PC-9 (cell line): ENCODE measurements at regions not wholly inside any gene's neighbourhood (a gene's known extent, or its start where the extent isn't known, plus 50 kb on each side); places are given as distances from the start of the nearest gene placed in this dataset.

Source experiments
- BruUV-seq: library from RNA; stranded (reverse); fragments of 400-500 nt; replicated peaks from 2 replicates; lab custom pipeline; 2021; lab: Mats Ljungman, UMichigan
- CTCF ChIA-PET: fragments of 300-600 bp; sonication (Branson Sonifier 250); formaldehyde crosslinking; loops from one replicate; lab custom pipeline; 2022; ENCODE audit warnings: antibody characterized with exemption; lab: Charles Lee
- POLR2A ChIA-PET: fragments of 300-600 bp; sonication (Branson Sonifier 250); formaldehyde crosslinking; loops from one replicate; lab custom pipeline; 2022; ENCODE audit warnings: antibody characterized with exemption; ENCODE audit not compliant: unreplicated experiment; lab: Charles Lee
- DNase-seq, 2 experiments: peaks; one replicate each; pipeline versions ENCODE4 v3.0.0 to v3.0.0-alpha.2; 2015 to 2022; ENCODE audit warnings: mixed read lengths in 1 of 2
- H2AFZ ChIP-seq: fragments of 200-600 bp; sonication (generic); 2 replicates; pipeline ENCODE4 v1.8.1; 2017; ENCODE audit warnings: antibody characterized with exemption
- H3F3A ChIP-seq: fragments of 200-600 bp; sonication (generic); 2 replicates; pipeline ENCODE4 v1.8.1; 2017; ENCODE audit warnings: antibody characterized with exemption, mild to moderate bottlenecking, low read depth; ENCODE audit not compliant: insufficient read depth
- H3K27ac ChIP-seq: fragments of 200-600 bp; sonication (generic); 2 replicates; pipeline ENCODE4 v1.6.1; 2016; ENCODE audit warnings: mixed run types
- H3K27me3 ChIP-seq: fragments of 200-600 bp; sonication (generic); 2 replicates; pipeline ENCODE4 v1.6.1; 2016; ENCODE audit warnings: low read depth, mixed run types; ENCODE audit not compliant: insufficient read depth
- H3K36me3 ChIP-seq: fragments of 200-600 bp; sonication (generic); 2 replicates; pipeline ENCODE4 v1.6.1; 2016; ENCODE audit warnings: low read depth, mixed run types
- H3K4me1 ChIP-seq: fragments of 200-600 bp; sonication (generic); replicated peaks from 2 replicates; pipeline ENCODE4 v1.6.1; 2016; ENCODE audit warnings: mixed run types; ENCODE audit not compliant: insufficient read depth
- H3K4me2 ChIP-seq: fragments of 200-600 bp; sonication (generic); 2 replicates; pipeline ENCODE4 v1.6.1; 2017; ENCODE audit warnings: mixed run types
- H3K4me3 ChIP-seq: fragments of 200-600 bp; sonication (generic); 2 replicates; pipeline ENCODE4 v1.6.1; 2016; ENCODE audit warnings: mixed run types
- H3K79me2 ChIP-seq: fragments of 200-600 bp; sonication (generic); 2 replicates; pipeline ENCODE4 v1.6.1; 2017; ENCODE audit warnings: low read depth, mixed run types
- H3K9me2 ChIP-seq: fragments of 200-600 bp; sonication (generic); 2 replicates; pipeline ENCODE4 v1.8.1; 2017; ENCODE audit warnings: mild to moderate bottlenecking; ENCODE audit not compliant: insufficient read depth
- H3K9me3 ChIP-seq: fragments of 200-600 bp; sonication (generic); 2 replicates; pipeline ENCODE4 v1.8.1; 2016; ENCODE audit warnings: low read depth; ENCODE audit not compliant: insufficient read depth
- H4K20me1 ChIP-seq: fragments of 200-600 bp; sonication (generic); 2 replicates; pipeline ENCODE4 v1.8.1; 2017; ENCODE audit not compliant: insufficient read depth
- EZH2 ChIP-seq: fragments of 200-600 bp; sonication (generic); IDR thresholded peaks from 2 replicates; pipeline ENCODE4 v1.8.0; 2017; ENCODE audit warnings: antibody characterized with exemption, low read depth
- intact Hi-C: fragments of 100-400 bp; cut with micrococcal nuclease; formaldehyde crosslinking; loops from one replicate; pipeline ENCODE4 v1.10.0; 2022; ENCODE audit not compliant: unreplicated experiment
- TF ChIP-seq, protein P1 (sequence below): fragments of 200-600 bp; sonication (generic); conservative IDR thresholded peaks from 2 replicates; pipeline ENCODE4 v1.6.1; 2017; ENCODE audit warnings: mixed run types, antibody characterized with exemption, mild to moderate bottlenecking, moderate library complexity

GRCh38 chr12:115194857-115195256, 510.9 kb upstream of the TBX3 start:
- no peaks in the 10 kb centered on the region for H3K36me3 ChIP-seq
- ChIA-PET CTCF (no interaction called here), POLR2A (no interaction called here)
- no peaks in the 10 kb centered on the region for H3F3A ChIP-seq
- no TSS peak for BruUV-seq
- no peak overlapping the region for H3K27ac ChIP-seq
- intact Hi-C loops = no loop called here
- H3K79me2 ChIP-seq = no peaks in the 10 kb centered on the region
- TF ChIP-seq, protein P1, sequence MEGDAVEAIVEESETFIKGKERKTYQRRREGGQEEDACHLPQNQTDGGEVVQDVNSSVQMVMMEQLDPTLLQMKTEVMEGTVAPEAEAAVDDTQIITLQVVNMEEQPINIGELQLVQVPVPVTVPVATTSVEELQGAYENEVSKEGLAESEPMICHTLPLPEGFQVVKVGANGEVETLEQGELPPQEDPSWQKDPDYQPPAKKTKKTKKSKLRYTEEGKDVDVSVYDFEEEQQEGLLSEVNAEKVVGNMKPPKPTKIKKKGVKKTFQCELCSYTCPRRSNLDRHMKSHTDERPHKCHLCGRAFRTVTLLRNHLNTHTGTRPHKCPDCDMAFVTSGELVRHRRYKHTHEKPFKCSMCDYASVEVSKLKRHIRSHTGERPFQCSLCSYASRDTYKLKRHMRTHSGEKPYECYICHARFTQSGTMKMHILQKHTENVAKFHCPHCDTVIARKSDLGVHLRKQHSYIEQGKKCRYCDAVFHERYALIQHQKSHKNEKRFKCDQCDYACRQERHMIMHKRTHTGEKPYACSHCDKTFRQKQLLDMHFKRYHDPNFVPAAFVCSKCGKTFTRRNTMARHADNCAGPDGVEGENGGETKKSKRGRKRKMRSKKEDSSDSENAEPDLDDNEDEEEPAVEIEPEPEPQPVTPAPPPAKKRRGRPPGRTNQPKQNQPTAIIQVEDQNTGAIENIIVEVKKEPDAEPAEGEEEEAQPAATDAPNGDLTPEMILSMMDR = no peak
- no peak for TF ChIP-seq EZH2
- H3K9me2 ChIP-seq = no peaks in the 10 kb centered on the region
- H3K4me2 ChIP-seq = no peak overlapping the region
- H3K9me3 ChIP-seq = no peaks in the 10 kb centered on the region; the same call in 1 of the 2 replicates
- no peaks in the 10 kb centered on the region for H3K27me3 ChIP-seq
- H3K4me3 ChIP-seq = no peak overlapping the region
- no peak for DNase-seq
- H2AFZ ChIP-seq = no peak overlapping the region
- H3K4me1 ChIP-seq = no peaks in the 10 kb centered on the region
- no peaks in the 10 kb centered on the region for H4K20me1 ChIP-seq

GRCh38 chr12:115194448-115194847, 510.5 kb upstream of the TBX3 start:
- no peak overlapping the region for H3K27ac ChIP-seq
- DNase-seq = no peak

DNA sequence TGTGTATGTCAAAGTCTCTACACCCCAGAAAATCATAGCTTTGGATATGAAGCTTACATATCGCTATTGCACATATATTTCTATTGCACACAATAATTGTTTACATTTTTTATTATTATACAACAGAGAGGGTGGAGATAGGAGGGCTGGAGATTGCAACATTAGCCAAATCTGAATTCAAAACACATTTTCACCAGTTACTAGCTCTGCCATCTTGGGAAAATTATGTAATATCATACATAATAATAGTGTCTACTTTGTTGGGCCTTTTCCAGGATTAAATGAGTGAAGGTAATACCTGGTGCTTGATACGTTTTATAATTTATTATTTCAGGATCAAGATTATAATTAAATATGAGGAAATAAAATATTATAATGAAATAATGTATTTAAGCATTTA, 507.4 kb upstream of the TBX3 start:
- no peak overlapping the region for H3K4me3 ChIP-seq
- H3K79me2 ChIP-seq = no peaks in the 10 kb centered on the region
- no peaks in the 10 kb centered on the region for H3K4me1 ChIP-seq
- intact Hi-C loops = no loop called here
- no peak overlapping the region for H3K4me2 ChIP-seq
- H3K9me3 ChIP-seq = no peaks in the 10 kb centered on the region
- ChIA-PET POLR2A (no interaction called here), CTCF (no interaction called here)
- H3K27me3 ChIP-seq = no peaks in the 10 kb centered on the region
- H3K9me2 ChIP-seq = no peaks in the 10 kb centered on the region
- no peaks in the 10 kb centered on the region for H4K20me1 ChIP-seq
- no peaks in the 10 kb centered on the region for H3K36me3 ChIP-seq
- DNase-seq = no peak
- no peak overlapping the region for H3K27ac ChIP-seq
- TF ChIP-seq, protein P1 = no peak
- TF ChIP-seq EZH2 = no peak
- no peaks in the 10 kb centered on the region for H3F3A ChIP-seq
- BruUV-seq = no TSS peak
- H2AFZ ChIP-seq = no peak overlapping the region

More at GRCh38 chr12:115194448-115194847, 510.5 kb upstream of the TBX3 start:
- no peaks in the 10 kb centered on the region for H3K36me3 ChIP-seq
- H3K9me2 ChIP-seq = no peaks in the 10 kb centered on the region
- H3K79me2 ChIP-seq = no peaks in the 10 kb centered on the region
- intact Hi-C loops = no loop called here
- BruUV-seq = no TSS peak
- no peaks in the 10 kb centered on the region for H3F3A ChIP-seq
- ChIA-PET CTCF (no interaction called here), POLR2A (no interaction called here)
- H3K9me3 ChIP-seq = no peaks in the 10 kb centered on the region; the same call in 1 of the 2 replicates
- no peak overlapping the region for H3K4me3 ChIP-seq
- H4K20me1 ChIP-seq = no peaks in the 10 kb centered on the region
- no peak overlapping the region for H3K4me2 ChIP-seq
- TF ChIP-seq EZH2 = no peak
- TF ChIP-seq, protein P1 = no peak
- no peaks in the 10 kb centered on the region for H3K27me3 ChIP-seq
- H3K4me1 ChIP-seq = no peaks in the 10 kb centered on the region
- H2AFZ ChIP-seq = no peak overlapping the region
